Parathyroid adenoma (tissue), 2 donors: ENCODE measurements at regions not wholly inside any gene's neighbourhood (a gene's known extent, or its start where the extent isn't known, plus 50 kb on each side); places are given as distances from the start of the nearest gene placed in this dataset.

ENCODE experiments used
- H2AFZ ChIP-seq: fragments of 300-600 bp; sonication (generic); one replicate; pipeline ENCODE4 v1.7.0; 2017; ENCODE audit warnings: antibody characterized with exemption, mild to moderate bottlenecking
- H3K27ac ChIP-seq: fragments of 300-600 bp; sonication (generic); one replicate; pipeline ENCODE4 v1.7.0; 2017
- H3K27me3 ChIP-seq: fragments of 300-600 bp; sonication (generic); one replicate; pipeline ENCODE4 v1.7.0; 2017; ENCODE audit warnings: low read length; ENCODE audit not compliant: control insufficient read depth, insufficient read depth
- H3K36me3 ChIP-seq: fragments of 300-600 bp; sonication (generic); one replicate; pipeline ENCODE4 v1.7.0; 2017; ENCODE audit warnings: low read length; ENCODE audit not compliant: control insufficient read depth, insufficient read depth
- H3K4me1 ChIP-seq: fragments of 300-600 bp; sonication (generic); one replicate; pipeline ENCODE4 v1.7.0; 2017; ENCODE audit warnings: control low read depth
- H3K4me2 ChIP-seq: fragments of 300-600 bp; sonication (generic); one replicate; pipeline ENCODE4 v1.7.0; 2017; ENCODE audit warnings: low read length
- H3K4me3 ChIP-seq: fragments of 300-600 bp; sonication (generic); one replicate; pipeline ENCODE4 v1.7.0; 2017; ENCODE audit warnings: low read depth, low read length
- H3K79me2 ChIP-seq: fragments of 300-600 bp; sonication (generic); one replicate; pipeline ENCODE4 v1.7.0; 2017; ENCODE audit warnings: control low read depth
- H3K9ac ChIP-seq: fragments of 300-600 bp; sonication (generic); one replicate; pipeline ENCODE4 v1.7.0; 2017; ENCODE audit warnings: mild to moderate bottlenecking
- H3K9me3 ChIP-seq: fragments of 300-600 bp; sonication (generic); one replicate; pipeline ENCODE4 v1.7.0; 2017; ENCODE audit warnings: low read length; ENCODE audit not compliant: control insufficient read depth
- TF ChIP-seq, protein P1 (sequence below): fragments of 300-600 bp; sonication (generic); IDR thresholded peaks from one replicate; pipeline ENCODE4 v1.7.0; 2017; ENCODE audit warnings: antibody characterized with exemption, mild to moderate bottlenecking
- donor health status: primary hyperparathyroidism.

DNA sequence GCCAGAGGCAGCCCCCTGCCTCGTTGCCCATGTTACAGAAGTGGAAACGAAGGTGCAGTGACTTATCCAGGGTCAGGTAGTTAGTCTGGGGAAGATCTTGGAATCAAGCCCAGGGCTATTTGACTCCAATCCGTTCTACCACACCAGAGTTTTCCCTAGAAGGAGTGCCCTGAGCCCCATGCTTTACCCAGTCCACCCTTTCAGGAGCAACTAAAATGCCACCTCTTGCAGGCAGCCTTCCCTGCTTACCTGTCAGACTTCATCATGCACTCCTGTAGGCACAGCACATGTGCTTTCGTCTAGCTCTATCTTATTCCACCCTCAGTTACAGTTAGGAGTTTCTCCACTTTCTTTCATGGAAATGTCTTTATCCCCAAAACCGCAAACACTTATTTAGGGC is 80.2 kb downstream of the CHST1 start:
- H3K27me3 ChIP-seq = no peaks in the 10 kb centered on the region
- no peaks in the 10 kb centered on the region for H3K79me2 ChIP-seq
- H3K9me3 ChIP-seq = no peaks in the 10 kb centered on the region

DNA sequence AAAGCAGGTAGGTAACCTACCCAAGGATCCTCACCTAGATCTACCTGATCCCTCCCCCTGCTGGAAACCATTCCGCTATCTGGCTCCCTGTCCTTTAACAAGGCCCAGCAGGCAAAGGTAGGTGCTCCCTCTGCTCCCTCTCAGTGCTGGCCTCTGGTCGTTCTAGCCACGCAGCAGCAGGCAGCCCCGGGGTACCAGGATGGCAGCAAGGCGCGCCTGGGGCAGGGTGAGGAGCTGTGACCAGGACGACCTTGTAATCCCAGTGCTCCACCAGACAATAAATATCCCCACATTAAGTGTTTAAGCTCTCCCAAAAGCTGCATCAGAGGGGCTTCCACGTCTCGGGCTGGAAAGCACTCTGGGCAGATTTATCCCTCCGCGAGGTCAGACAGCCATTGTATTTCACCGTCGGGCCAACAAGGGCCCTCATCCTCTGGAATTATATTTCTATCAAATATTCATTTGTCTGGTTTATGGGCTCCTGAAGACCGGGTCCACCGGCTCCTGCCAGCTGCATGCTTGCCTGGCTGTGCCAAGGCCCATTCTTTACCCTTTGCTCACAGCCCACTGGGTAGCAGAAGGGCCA is 81.3 kb downstream of the CHST1 start:
- Histone ChIP-seq H3K79me2 (no peaks in the 10 kb centered on the region), H3K4me3 (no peak overlapping the region), H3K27ac (no peak overlapping the region), H3K9me3 (no peaks in the 10 kb centered on the region), H3K4me2 (no peak overlapping the region), H3K4me1 (no peaks in the 10 kb centered on the region), H2AFZ (no peak overlapping the region), H3K36me3 (no peaks in the 10 kb centered on the region), H3K9ac (no peak overlapping the region), H3K27me3 (no peaks in the 10 kb centered on the region)
- TF ChIP-seq, protein P1, sequence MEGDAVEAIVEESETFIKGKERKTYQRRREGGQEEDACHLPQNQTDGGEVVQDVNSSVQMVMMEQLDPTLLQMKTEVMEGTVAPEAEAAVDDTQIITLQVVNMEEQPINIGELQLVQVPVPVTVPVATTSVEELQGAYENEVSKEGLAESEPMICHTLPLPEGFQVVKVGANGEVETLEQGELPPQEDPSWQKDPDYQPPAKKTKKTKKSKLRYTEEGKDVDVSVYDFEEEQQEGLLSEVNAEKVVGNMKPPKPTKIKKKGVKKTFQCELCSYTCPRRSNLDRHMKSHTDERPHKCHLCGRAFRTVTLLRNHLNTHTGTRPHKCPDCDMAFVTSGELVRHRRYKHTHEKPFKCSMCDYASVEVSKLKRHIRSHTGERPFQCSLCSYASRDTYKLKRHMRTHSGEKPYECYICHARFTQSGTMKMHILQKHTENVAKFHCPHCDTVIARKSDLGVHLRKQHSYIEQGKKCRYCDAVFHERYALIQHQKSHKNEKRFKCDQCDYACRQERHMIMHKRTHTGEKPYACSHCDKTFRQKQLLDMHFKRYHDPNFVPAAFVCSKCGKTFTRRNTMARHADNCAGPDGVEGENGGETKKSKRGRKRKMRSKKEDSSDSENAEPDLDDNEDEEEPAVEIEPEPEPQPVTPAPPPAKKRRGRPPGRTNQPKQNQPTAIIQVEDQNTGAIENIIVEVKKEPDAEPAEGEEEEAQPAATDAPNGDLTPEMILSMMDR = no peak

More for the DNA sequence above, 80.2 kb downstream of the CHST1 start:
- Histone ChIP-seq H3K9ac (no peak overlapping the region), H3K27ac (no peak overlapping the region), H3K36me3 (no peaks in the 10 kb centered on the region), H3K4me1 (no peaks in the 10 kb centered on the region), H3K4me3 (no peak overlapping the region), H3K4me2 (no peak overlapping the region), H2AFZ (no peak overlapping the region)
- TF ChIP-seq, protein P1 = no peak

DNA sequence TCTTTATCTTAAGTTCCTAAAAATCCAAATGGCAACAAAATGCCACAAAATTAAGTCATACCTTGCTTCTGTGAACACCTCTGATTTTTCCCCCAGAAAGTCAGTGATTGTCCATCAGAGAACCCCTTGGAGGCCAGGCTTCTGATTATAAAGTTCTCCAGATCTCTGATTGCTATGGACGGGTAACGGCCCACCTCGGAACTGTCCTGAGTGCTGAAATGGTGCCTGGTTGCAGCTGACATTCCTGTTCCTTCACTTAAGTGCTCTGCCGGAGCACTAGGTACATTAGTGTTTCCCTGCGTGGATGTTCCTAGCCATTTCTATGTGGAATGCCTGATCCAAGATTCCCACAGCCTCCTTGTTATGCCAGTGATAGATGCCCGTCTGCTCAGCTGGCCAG is 85.0 kb downstream of the CHST1 start:
- Histone ChIP-seq H3K4me3 (no peak overlapping the region), H3K9ac (no peak overlapping the region), H2AFZ (no peak overlapping the region), H3K4me1 (no peaks in the 10 kb centered on the region), H3K4me2 (no peak overlapping the region), H3K79me2 (no peaks in the 10 kb centered on the region), H3K9me3 (no peaks in the 10 kb centered on the region), H3K27ac (no peak overlapping the region), H3K27me3 (no peaks in the 10 kb centered on the region), H3K36me3 (no peaks in the 10 kb centered on the region)
- TF ChIP-seq, protein P1 = no peak

DNA sequence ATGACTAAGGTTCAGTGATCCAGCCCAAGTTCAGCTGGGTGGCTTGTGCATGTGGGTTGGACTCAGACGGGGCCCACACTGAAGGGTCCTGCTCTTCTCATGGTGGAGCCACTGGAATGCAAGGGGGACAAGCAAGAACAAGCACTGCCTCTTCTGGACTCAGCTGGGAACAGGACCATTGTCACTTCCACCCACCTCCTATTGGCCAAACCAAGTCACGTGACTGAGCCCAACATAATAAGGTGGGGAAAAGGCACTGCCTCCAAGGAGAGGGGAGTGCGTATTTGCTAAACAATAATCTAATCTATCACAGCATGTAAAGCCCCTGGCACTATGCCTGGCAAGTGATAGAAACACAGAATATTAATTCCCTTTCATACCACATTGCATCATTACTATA is 87.1 kb downstream of the CHST1 start:
- Histone ChIP-seq H2AFZ (no peak overlapping the region), H3K9ac (no peak overlapping the region), H3K36me3 (no peaks in the 10 kb centered on the region), H3K4me3 (no peak overlapping the region), H3K27me3 (no peaks in the 10 kb centered on the region), H3K79me2 (no peaks in the 10 kb centered on the region), H3K9me3 (no peaks in the 10 kb centered on the region), H3K27ac (no peak overlapping the region), H3K4me1 (no peaks in the 10 kb centered on the region), H3K4me2 (no peak overlapping the region)
- TF ChIP-seq, protein P1 = no peak

DNA sequence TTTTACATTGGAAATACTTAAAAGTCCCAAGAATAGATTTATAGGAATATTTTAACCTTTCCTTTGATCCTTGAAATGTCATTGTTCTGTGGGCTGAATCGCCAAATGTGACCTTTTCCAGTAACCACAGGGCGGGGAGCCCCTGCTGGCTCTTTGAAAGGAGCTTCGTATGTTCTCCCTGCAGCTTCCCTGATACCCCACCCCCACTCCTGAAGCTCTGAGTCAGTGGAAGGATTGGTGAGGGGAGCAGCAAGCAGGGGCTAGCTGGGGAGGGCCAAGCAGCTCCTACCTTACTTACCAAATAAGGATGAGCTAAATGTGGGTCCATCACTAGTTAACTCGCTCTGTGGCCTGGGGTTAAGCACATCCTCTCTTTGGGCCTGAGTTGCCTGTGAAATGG is 87.7 kb downstream of the CHST1 start:
- no peak overlapping the region for H3K9ac ChIP-seq
- H3K27ac ChIP-seq = no peak overlapping the region
- H3K79me2 ChIP-seq = no peaks in the 10 kb centered on the region
- H3K4me1 ChIP-seq = no peaks in the 10 kb centered on the region
- no peaks in the 10 kb centered on the region for H3K36me3 ChIP-seq
- no peaks in the 10 kb centered on the region for H3K9me3 ChIP-seq
- TF ChIP-seq, protein P1 = no peak
- H3K27me3 ChIP-seq = no peaks in the 10 kb centered on the region
- H3K4me3 ChIP-seq = no peak overlapping the region
- H3K4me2 ChIP-seq = no peak overlapping the region
- no peak overlapping the region for H2AFZ ChIP-seq
